GM12873 (cell line): ENCODE measurements at regions not wholly inside any gene's neighbourhood (a gene's known extent, or its start where the extent isn't known, plus 50 kb on each side); places are given as distances from the start of the nearest gene placed in this dataset.

Experiments
- TF ChIP-seq, protein P1 (sequence below): IDR thresholded peaks from 2 replicates; pipeline ENCODE4 v1.5.1; 2012; ENCODE audit warnings: low read depth, mild to moderate bottlenecking, moderate library complexity, low read length, control low read depth; ENCODE audit not compliant: insufficient read depth; ENCODE audit errors: missing control alignments

DNA sequence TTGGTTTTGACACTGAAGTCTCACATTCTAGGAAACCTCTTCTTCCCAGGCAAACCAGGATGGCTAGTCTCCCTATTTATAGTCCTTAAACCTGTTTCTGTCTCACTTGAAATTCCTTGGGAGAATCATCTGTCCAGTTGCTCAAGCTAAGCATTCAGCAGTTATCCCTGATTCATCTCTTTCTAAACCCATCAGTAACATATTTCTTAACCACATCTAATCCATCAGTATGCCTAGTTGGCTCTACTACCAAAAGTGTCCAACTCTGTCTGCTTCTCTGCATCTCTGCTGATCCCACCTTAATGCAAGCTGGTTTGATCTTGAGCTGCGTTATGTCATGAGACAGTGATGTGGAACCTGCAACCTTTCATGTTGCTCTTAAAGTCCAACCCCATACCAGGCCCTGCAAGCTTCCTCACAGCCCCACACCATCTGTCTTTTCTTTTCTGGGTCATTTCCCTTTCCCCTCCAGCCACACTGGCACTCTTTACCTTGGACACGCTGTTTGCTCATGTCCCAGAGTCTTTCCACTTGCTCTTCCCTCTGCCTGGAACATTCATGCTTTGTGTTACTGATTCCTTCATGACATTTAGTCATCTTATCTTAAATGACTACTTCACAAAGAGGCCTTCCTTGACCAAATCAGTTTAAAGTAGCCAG, 380.8 kb upstream of the RGS6 start:
- TF ChIP-seq, protein P1, sequence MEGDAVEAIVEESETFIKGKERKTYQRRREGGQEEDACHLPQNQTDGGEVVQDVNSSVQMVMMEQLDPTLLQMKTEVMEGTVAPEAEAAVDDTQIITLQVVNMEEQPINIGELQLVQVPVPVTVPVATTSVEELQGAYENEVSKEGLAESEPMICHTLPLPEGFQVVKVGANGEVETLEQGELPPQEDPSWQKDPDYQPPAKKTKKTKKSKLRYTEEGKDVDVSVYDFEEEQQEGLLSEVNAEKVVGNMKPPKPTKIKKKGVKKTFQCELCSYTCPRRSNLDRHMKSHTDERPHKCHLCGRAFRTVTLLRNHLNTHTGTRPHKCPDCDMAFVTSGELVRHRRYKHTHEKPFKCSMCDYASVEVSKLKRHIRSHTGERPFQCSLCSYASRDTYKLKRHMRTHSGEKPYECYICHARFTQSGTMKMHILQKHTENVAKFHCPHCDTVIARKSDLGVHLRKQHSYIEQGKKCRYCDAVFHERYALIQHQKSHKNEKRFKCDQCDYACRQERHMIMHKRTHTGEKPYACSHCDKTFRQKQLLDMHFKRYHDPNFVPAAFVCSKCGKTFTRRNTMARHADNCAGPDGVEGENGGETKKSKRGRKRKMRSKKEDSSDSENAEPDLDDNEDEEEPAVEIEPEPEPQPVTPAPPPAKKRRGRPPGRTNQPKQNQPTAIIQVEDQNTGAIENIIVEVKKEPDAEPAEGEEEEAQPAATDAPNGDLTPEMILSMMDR: no peak

DNA sequence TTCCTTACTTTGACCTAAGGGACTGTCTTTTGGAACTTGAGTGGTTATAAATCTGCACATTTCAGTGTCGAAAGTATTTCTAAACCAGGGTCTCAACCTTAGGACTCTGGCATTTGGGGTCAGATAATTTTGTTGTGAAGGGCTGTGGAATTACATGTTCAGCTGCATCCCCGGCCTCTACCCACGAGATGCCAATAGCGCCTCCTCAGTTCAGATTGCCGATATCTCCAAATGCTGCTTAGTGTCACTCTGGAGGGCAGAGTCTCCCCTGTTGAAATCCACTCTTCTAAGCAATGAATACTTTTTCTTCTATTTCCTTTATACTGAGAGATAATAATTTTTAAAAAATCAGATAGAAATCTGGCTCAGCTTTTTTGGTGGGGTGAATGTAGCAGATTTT, 379.4 kb upstream of the RGS6 start:
- TF ChIP-seq, protein P1: no peak

DNA sequence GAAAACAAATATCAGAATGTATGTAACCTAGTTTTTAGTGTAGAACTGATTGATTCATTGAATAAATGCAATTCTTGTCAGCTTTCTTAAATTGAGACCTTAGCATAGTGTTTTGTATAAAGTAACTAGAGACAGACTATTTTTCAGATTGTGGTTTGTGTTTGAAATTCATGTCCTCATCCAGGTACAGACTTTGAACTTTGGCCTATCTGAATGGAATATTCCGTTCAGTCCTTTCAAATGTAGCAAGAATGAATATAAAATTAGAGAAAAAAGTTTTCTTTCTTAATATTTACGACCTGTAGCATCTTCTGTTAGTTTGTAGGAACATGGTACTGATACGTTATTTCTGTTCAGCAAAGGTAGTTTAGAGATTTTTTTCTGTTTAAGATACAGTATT, 378.4 kb upstream of the RGS6 start:
- TF ChIP-seq, protein P1: no peak

DNA sequence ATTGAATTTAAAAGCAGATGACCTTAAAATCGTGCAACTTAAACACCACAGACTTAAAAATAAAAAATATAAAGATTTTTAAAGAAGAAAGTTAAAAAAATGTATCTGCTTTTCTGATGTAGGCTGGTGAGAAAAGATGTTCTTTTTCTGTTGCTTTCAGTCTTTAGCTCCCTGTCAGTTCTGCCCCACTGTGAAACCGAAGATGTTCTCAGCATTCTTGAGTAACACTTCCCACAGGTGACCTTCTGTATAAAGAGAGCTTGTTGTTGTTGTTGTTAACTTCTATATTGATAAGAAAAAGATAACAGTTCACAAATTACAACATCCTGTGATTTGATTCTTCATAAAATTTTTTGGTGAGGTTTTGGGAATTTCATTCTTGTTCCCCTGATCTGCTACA, 377.9 kb upstream of the RGS6 start:
- TF ChIP-seq, protein P1: no peak

DNA sequence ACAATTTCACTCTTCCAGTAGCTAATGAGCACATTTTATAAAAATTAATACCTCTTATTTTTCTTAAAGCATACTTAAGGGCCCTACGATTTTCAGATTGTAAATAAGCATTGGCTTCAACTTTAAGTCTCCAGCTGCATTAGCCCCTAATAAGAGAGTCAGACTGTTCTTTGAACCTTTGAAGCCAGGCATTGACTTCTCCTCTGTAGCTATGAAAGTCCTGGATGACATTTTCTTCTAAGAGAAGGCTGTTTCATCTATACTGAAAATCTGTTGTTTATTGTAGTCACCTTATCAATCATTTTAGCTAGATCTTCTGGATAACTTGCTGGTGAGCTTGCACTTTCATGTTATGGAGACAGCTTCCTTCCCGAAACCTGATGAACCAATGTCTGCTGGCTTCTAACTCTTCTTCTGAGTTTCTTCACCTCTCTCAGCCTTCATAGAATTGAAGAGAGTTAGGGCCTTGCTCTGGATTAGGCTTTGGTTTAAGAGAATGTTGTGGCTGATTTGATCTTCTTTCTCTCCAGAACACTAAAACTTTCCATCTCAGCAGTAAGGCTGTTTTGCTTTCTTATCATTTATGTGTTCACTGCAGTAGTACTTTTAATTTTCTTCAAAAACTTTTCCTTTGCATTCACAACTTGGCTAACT, 377.1 kb upstream of the RGS6 start:
- TF ChIP-seq, protein P1: no peak

DNA sequence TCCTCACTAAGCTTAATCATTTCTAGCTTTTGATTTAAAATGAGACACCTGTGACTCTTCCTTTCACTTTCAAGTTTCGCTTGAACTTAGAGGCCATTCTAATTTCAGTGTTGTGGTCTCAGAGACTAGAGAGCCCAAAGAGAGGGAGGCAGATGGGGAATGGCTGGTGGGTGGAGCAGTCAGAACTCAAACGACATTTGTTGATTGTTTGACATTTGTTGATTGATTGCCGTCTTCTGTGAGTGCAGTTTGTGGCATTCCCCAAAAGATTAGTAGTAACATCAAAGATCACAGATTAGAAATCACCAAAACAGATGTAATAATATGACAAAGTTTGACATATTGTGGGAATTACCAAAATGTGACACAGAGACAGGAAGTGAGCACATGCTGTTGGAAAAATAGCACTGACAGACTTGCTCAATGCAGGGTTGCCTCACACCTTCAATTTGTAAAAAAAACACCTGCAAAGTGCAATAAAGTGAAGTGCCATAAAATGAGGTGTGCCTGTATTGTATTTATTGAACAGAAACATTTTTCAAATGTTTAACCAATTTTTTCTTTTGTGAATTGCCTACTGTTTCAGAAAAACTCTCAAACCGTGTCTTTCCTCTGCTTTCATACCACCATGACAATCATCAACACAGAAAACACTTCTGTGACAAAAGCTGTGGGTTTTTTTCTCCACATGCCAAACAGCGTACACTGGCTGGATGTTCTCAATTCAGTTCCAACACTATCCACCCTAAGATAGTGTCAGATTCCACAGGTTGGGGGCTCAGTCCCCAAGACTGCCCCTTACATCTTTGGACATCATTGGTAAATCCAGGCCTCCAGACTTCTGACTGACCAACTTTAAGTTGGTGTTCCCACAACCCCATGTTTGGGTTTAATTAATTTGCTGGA, 376.3 kb upstream of the RGS6 start:
- TF ChIP-seq, protein P1: no peak

DNA sequence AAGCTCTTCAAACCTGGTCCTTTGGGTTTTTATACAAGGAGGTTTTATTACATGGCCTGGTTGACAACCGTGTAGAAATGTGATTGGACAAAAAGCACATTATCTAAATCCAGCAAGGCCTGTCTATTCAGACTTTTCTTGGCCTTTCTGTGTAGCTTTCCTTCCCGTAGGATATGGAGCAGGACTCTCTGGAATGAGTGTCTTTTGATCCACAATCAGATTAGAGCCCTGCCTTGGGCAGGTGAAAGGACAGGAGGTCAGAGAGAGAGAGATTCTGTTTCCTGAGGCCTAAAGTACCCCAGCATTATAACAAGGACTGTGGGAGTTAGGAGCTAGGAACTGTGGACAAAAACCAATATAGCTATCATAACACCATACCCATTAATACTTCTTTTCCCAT, 375.5 kb upstream of the RGS6 start:
- TF ChIP-seq, protein P1: no peak
